GM23338 (cell line): ENCODE measurements at regions not wholly inside any gene's neighbourhood (a gene's known extent, or its start where the extent isn't known, plus 50 kb on each side); places are given as distances from the start of the nearest gene placed in this dataset.

ENCODE experiments used
- ATAC-seq: fragments of 200-7000 bp; cut with Tn5 transposase; 3 replicates; pipeline ENCODE4 v1.9.1; 2020
- DNase-seq: peaks from one replicate; pipeline ENCODE4 v3.0.0-alpha.2; 2015; ENCODE audit warnings: low spot score
- H2AFZ ChIP-seq: fragments of 200-600 bp; sonication (generic); 2 replicates; pipeline ENCODE4 v1.8.0; 2016; ENCODE audit warnings: antibody characterized with exemption, mild to moderate bottlenecking, moderate library complexity
- H3F3A ChIP-seq: fragments of 200-600 bp; sonication (generic); replicated peaks from 2 replicates; pipeline ENCODE4 v1.8.0; 2017; ENCODE audit warnings: antibody characterized with exemption, mixed run types, low read depth
- H3K27ac ChIP-seq: fragments of 200-600 bp; sonication (generic); 2 replicates; pipeline ENCODE4 v1.6.1; 2016; ENCODE audit warnings: low read depth
- H3K27me3 ChIP-seq: fragments of 200-600 bp; sonication (generic); 2 replicates; pipeline ENCODE4 v1.8.0; 2016; ENCODE audit warnings: mild to moderate bottlenecking, mixed run types, moderate library complexity; ENCODE audit not compliant: insufficient read depth
- H3K36me3 ChIP-seq: fragments of 200-600 bp; sonication (generic); 2 replicates; pipeline ENCODE4 v1.8.0; 2016; ENCODE audit warnings: mild to moderate bottlenecking; ENCODE audit not compliant: insufficient read depth
- H3K4me1 ChIP-seq: fragments of 200-600 bp; sonication (generic); 2 replicates; pipeline ENCODE4 v1.8.0; 2016; ENCODE audit warnings: mild to moderate bottlenecking, moderate library complexity; ENCODE audit not compliant: insufficient read depth
- H3K4me2 ChIP-seq: fragments of 200-600 bp; sonication (generic); 2 replicates; pipeline ENCODE4 v1.7.1; 2017; ENCODE audit warnings: mixed run types
- H3K4me3 ChIP-seq: fragments of 200-600 bp; sonication (generic); 2 replicates; pipeline ENCODE4 v1.6.1; 2016; ENCODE audit warnings: mixed run types
- H3K79me2 ChIP-seq: fragments of 200-600 bp; sonication (generic); replicated peaks from 2 replicates; pipeline ENCODE4 v1.8.0; 2017; ENCODE audit warnings: mild to moderate bottlenecking; ENCODE audit not compliant: insufficient read depth
- H3K9me2 ChIP-seq: fragments of 200-600 bp; sonication (generic); 2 replicates; pipeline ENCODE4 v1.8.0; 2017; ENCODE audit not compliant: insufficient read depth
- H4K20me1 ChIP-seq: fragments of 200-600 bp; sonication (generic); replicated peaks from 2 replicates; pipeline ENCODE4 v1.8.0; 2017; ENCODE audit warnings: mild to moderate bottlenecking; ENCODE audit not compliant: insufficient read depth
- H3K27ac Mint-ChIP-seq: 2 replicates; pipeline ENCODE4 v1.8.0; 2020; ENCODE audit warnings: inconsistent platforms, mild to moderate bottlenecking, moderate library complexity, mixed read lengths
- H3K27me3 Mint-ChIP-seq: 3 replicates; pipeline ENCODE4 v1.8.0; 2022; ENCODE audit warnings: low read depth, mild to moderate bottlenecking, moderate library complexity, mixed read lengths, inconsistent platforms; ENCODE audit not compliant: insufficient read depth, poor library complexity
- H3K36me3 Mint-ChIP-seq: 3 replicates; pipeline ENCODE4 v1.8.0; 2021; ENCODE audit warnings: low read depth, mild to moderate bottlenecking, inconsistent platforms, moderate library complexity, mixed read lengths
- H3K4me1 Mint-ChIP-seq: 3 replicates; pipeline ENCODE4 v1.8.0; 2020; ENCODE audit warnings: mild to moderate bottlenecking, inconsistent platforms, mixed read lengths
- H3K4me3 Mint-ChIP-seq: 3 replicates; pipeline ENCODE4 v1.8.0; 2021; ENCODE audit warnings: moderate library complexity, mild to moderate bottlenecking, inconsistent platforms, mixed read lengths
- H3K9me3 Mint-ChIP-seq: 3 replicates; pipeline ENCODE4 v1.8.0; 2020; ENCODE audit warnings: moderate library complexity, mild to moderate bottlenecking, inconsistent platforms, mixed read lengths
- CREB1 ChIP-seq: fragments of 250-450 bp; sonication (Bioruptor Pico); IDR thresholded peaks from 2 replicates; pipeline ENCODE4 v1.5.0; 2020; ENCODE audit warnings: low read depth, mild to moderate bottlenecking, moderate library complexity
- CTCF ChIP-seq, 2 experiments: fragments of 200-600 bp in 1 of 2; sonication (generic) in 1 of 2; conservative IDR thresholded peaks; 2 replicates each; pipeline versions ENCODE4 v1.5.1 to v1.6.1; 2016 to 2017; ENCODE audit warnings: antibody characterized with exemption in 2 of 2, low read depth in 2 of 2, mild to moderate bottlenecking in 2 of 2, moderate library complexity in 1 of 2
- EZH2 ChIP-seq: fragments of 200-600 bp; sonication (generic); IDR thresholded peaks from one replicate; pipeline ENCODE4 v1.8.0; 2017; ENCODE audit warnings: antibody characterized with exemption, mild to moderate bottlenecking, low read depth; ENCODE audit not compliant: unreplicated experiment
- EZH2phosphoT487 ChIP-seq: fragments of 200-600 bp; sonication (generic); IDR thresholded peaks from one replicate; pipeline ENCODE4 v1.8.1; 2018; ENCODE audit warnings: antibody characterized with exemption; ENCODE audit not compliant: unreplicated experiment
- JUNB ChIP-seq: IDR thresholded peaks from one replicate; pipeline ENCODE4 v1.6.1; 2016; ENCODE audit warnings: antibody characterized with exemption; ENCODE audit not compliant: unreplicated experiment
- NANOG ChIP-seq: IDR thresholded peaks from 2 replicates; pipeline ENCODE4 v1.6.1; 2016; ENCODE audit warnings: antibody characterized with exemption, borderline replicate concordance
- POLR2AphosphoS5 ChIP-seq: IDR thresholded peaks from 2 replicates; pipeline ENCODE4 v1.6.1; 2016; ENCODE audit warnings: antibody characterized with exemption, low read depth
- REST ChIP-seq: IDR thresholded peaks from one replicate; pipeline ENCODE4 v1.6.1; 2018; ENCODE audit warnings: antibody characterized with exemption; ENCODE audit not compliant: unreplicated experiment
- STAT1 ChIP-seq: IDR thresholded peaks from one replicate; pipeline ENCODE4 v1.6.1; 2016; ENCODE audit warnings: antibody characterized with exemption; ENCODE audit not compliant: unreplicated experiment
- ZNF114 ChIP-seq: fragments of 250-450 bp; sonication (Bioruptor Pico); IDR thresholded peaks from 2 replicates; pipeline ENCODE4 v1.5.0; 2020; ENCODE audit warnings: mild to moderate bottlenecking, moderate library complexity
- ZNF331 ChIP-seq: fragments of 250-450 bp; sonication (Bioruptor Pico); IDR thresholded peaks from 2 replicates; pipeline ENCODE4 v1.5.0; 2020; ENCODE audit warnings: low read depth, mild to moderate bottlenecking, moderate library complexity
- TF ChIP-seq, protein P1 (sequence below): IDR thresholded peaks from 2 replicates; pipeline ENCODE4 v1.6.1; 2016; ENCODE audit warnings: antibody characterized with exemption

- DNase-seq (no peak), ATAC-seq (no peak)
- Histone ChIP-seq H3K4me3 (no peak overlapping the region), H2AFZ (peak overlapping the region; percentile 20; the same call in 1 of the 2 replicates), H3K4me1 (no peaks in the 10 kb centered on the region), H3F3A (no peaks in the 10 kb centered on the region), H4K20me1 (no peaks in the 10 kb centered on the region), H3K4me2 (no peak overlapping the region), H3K27ac (no peak overlapping the region), H3K9me2 (no peaks in the 10 kb centered on the region), H3K79me2 (no peaks in the 10 kb centered on the region), H3K27me3 (no peaks in the 10 kb centered on the region), H3K36me3 (no peaks in the 10 kb centered on the region)
- Mint-ChIP-seq H3K4me3 (no peak overlapping the region), H3K9me3 (peaks cover 9% of the 10 kb centered on the region; the same call in 1 of the 3 replicates), H3K27me3 (no peaks in the 10 kb centered on the region), H3K27ac (no peak overlapping the region), H3K36me3 (peaks cover 9% of the 10 kb centered on the region; the same call in 2 of the 3 replicates), H3K4me1 (no peaks in the 10 kb centered on the region)
- no peak for TF ChIP-seq ZNF331
- no peak for TF ChIP-seq CREB1 (CRISPR knock-in tag)
- TF ChIP-seq, protein P1, sequence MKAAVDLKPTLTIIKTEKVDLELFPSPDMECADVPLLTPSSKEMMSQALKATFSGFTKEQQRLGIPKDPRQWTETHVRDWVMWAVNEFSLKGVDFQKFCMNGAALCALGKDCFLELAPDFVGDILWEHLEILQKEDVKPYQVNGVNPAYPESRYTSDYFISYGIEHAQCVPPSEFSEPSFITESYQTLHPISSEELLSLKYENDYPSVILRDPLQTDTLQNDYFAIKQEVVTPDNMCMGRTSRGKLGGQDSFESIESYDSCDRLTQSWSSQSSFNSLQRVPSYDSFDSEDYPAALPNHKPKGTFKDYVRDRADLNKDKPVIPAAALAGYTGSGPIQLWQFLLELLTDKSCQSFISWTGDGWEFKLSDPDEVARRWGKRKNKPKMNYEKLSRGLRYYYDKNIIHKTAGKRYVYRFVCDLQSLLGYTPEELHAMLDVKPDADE = no peak
- no peak for TF ChIP-seq CTCF (conservative IDR thresholded peaks at IDR 0.05; ENCODE audit: low read depth in 2 of 2)
- no peak for TF ChIP-seq EZH2phosphoT487
- TF ChIP-seq NANOG = no peak
- no peak for TF ChIP-seq JUNB
- no peak for TF ChIP-seq STAT1
- TF ChIP-seq ZNF114 (CRISPR knock-in tag) = no peak
- TF ChIP-seq POLR2AphosphoS5 = no peak
- no peak for TF ChIP-seq REST
- TF ChIP-seq EZH2 = no peak
These were observed 464.4 kb upstream of the MBL2 start for GRCh38 chr10:53236941-53237340.
